Liver (tissue), 8 donors: ENCODE measurements at regions not wholly inside any gene's neighbourhood (a gene's known extent, or its start where the extent isn't known, plus 50 kb on each side); places are given as distances from the start of the nearest gene placed in this dataset.

ENCODE experiments used
- DNase-seq: peaks from one replicate; pipeline ENCODE4 v3.0.0-alpha.2; 2017; ENCODE audit warnings: low spot score
- H3K27ac ChIP-seq, 2 donors: one replicate each; pipeline ENCODE4 v1.7.0; 2013; ENCODE audit warnings: inconsistent platforms in 2 of 2, low read length in 2 of 2, control low read depth in 1 of 2, low read depth in 1 of 2, mild to moderate bottlenecking in 1 of 2
- H3K27me3 ChIP-seq, 4 donors: one replicate each; pipeline versions ENCODE4 v1.6.1 to v1.7.0; 2013; ENCODE audit warnings: low read length in 3 of 4, inconsistent platforms in 1 of 4, mild to moderate bottlenecking in 1 of 4, moderate library complexity in 1 of 4; ENCODE audit not compliant: control insufficient read depth in 4 of 4, insufficient read depth in 4 of 4
- H3K36me3 ChIP-seq, 4 donors: one replicate each; pipeline versions ENCODE4 v1.6.1 to v1.7.0; 2013; ENCODE audit warnings: low read length in 3 of 4, mild to moderate bottlenecking in 3 of 4, low read depth in 1 of 4, moderate library complexity in 1 of 4; ENCODE audit not compliant: control insufficient read depth in 4 of 4, insufficient read depth in 3 of 4
- H3K4me1 ChIP-seq, 4 donors: one replicate each; pipeline versions ENCODE4 v1.6.1 to v1.7.0; 2013; ENCODE audit warnings: low read length in 3 of 4, mild to moderate bottlenecking in 3 of 4, moderate library complexity in 1 of 4; ENCODE audit not compliant: control insufficient read depth in 4 of 4, insufficient read depth in 4 of 4
- H3K4me3 ChIP-seq, 3 donors: one replicate each; pipeline versions ENCODE4 v1.6.1 to v1.7.0; 2013; ENCODE audit warnings: low read length in 3 of 3, control low read depth in 1 of 3, low read depth in 1 of 3, mild to moderate bottlenecking in 1 of 3
- H3K9ac ChIP-seq, 2 donors: one replicate each; pipeline ENCODE4 v1.7.0; 2013; ENCODE audit warnings: low read length in 2 of 2, mild to moderate bottlenecking in 2 of 2, moderate library complexity in 2 of 2, control low read depth in 1 of 2, low read depth in 1 of 2
- H3K9me3 ChIP-seq, 4 donors: one replicate each; pipeline versions ENCODE4 v1.6.1 to v1.7.0; 2013; ENCODE audit warnings: low read length in 3 of 4; ENCODE audit not compliant: control insufficient read depth in 4 of 4
- ATF3 ChIP-seq: IDR thresholded peaks from 2 replicates; pipeline ENCODE4 v1.6.1; 2016; ENCODE audit warnings: antibody characterized with exemption
- CTCF ChIP-seq: fragments of 150-350 bp; IDR thresholded peaks from 2 replicates; pipeline ENCODE4 v1.5.1; 2017; ENCODE audit warnings: improper control_type of control experiment, low read depth, low read length; ENCODE audit not compliant: missing input control
- EGR1 ChIP-seq, 2 donors: IDR thresholded peaks; 2 replicates each; pipeline ENCODE4 v1.6.1; 2016 to 2018; ENCODE audit warnings: antibody characterized with exemption in 2 of 2, low read depth in 2 of 2
- FOXA1 ChIP-seq: IDR thresholded peaks from 2 replicates; pipeline ENCODE4 v1.6.1; 2016; ENCODE audit warnings: antibody characterized with exemption
- FOXA2 ChIP-seq: IDR thresholded peaks from 2 replicates; pipeline ENCODE4 v1.6.1; 2016; ENCODE audit warnings: antibody characterized with exemption
- GABPA ChIP-seq, 2 donors: IDR thresholded peaks in 1 of 2; conservative IDR thresholded peaks in 1 of 2; 2 replicates each; pipeline ENCODE4 v1.6.1; 2016; ENCODE audit warnings: antibody characterized with exemption in 2 of 2, mild to moderate bottlenecking in 1 of 2, moderate library complexity in 1 of 2
- HNF4A ChIP-seq, 2 donors: conservative IDR thresholded peaks; 2 replicates each; pipeline ENCODE4 v1.6.1; 2016; ENCODE audit warnings: antibody characterized with exemption in 2 of 2, mild to moderate bottlenecking in 2 of 2
- HNF4G ChIP-seq: IDR thresholded peaks from 2 replicates; pipeline ENCODE4 v1.6.1; 2016; ENCODE audit warnings: antibody characterized with exemption
- JUND ChIP-seq, 2 donors: IDR thresholded peaks; 2 replicates each; pipeline ENCODE4 v1.6.1; 2016; ENCODE audit warnings: antibody characterized with exemption in 2 of 2
- MAX ChIP-seq: IDR thresholded peaks from 2 replicates; pipeline ENCODE4 v1.6.1; 2016; ENCODE audit warnings: antibody characterized with exemption
- NR2F2 ChIP-seq: IDR thresholded peaks from 2 replicates; pipeline ENCODE4 v1.6.1; 2016; ENCODE audit warnings: antibody characterized with exemption
- RAD21 ChIP-seq, 2 donors: IDR thresholded peaks; 2 replicates each; pipeline ENCODE4 v1.6.1; 2016; ENCODE audit warnings: antibody characterized with exemption in 2 of 2, mild to moderate bottlenecking in 2 of 2
- REST ChIP-seq: IDR thresholded peaks from 2 replicates; pipeline ENCODE4 v1.6.1; 2016; ENCODE audit warnings: antibody characterized with exemption, mild to moderate bottlenecking
- RXRA ChIP-seq, 2 donors: IDR thresholded peaks; 2 replicates each; pipeline ENCODE4 v1.6.1; 2017 to 2018; ENCODE audit warnings: antibody characterized with exemption in 2 of 2, mild to moderate bottlenecking in 1 of 2
- SP1 ChIP-seq: IDR thresholded peaks from 2 replicates; pipeline ENCODE4 v1.6.1; 2018; ENCODE audit warnings: antibody characterized with exemption, mild to moderate bottlenecking
- TAF1 ChIP-seq: conservative IDR thresholded peaks from 2 replicates; pipeline ENCODE4 v1.6.1; 2016; ENCODE audit warnings: antibody characterized with exemption, mild to moderate bottlenecking
- YY1 ChIP-seq: IDR thresholded peaks from 2 replicates; pipeline ENCODE4 v1.6.1; 2016; ENCODE audit warnings: antibody characterized with exemption, mild to moderate bottlenecking
- ZBTB33 ChIP-seq: IDR thresholded peaks from 2 replicates; pipeline ENCODE4 v1.6.1; 2016; ENCODE audit warnings: antibody characterized with exemption
- WGBS: extraction: QIAGEN DNeasy Blood & Tissue Kit; methylation state at CpG from one replicate; pipeline ENCODE4 v1.1.7; 2013; 5-methylcytosine and 5-hydroxymethylcytosine counted together
- donor health status: healthy.
- donor health status: healthy.
- donor health status: healthy.
- donor health status: healthy.
- donor health status: healthy.

- Histone ChIP-seq H3K4me1 (no peaks in the 10 kb centered on the region), H3K9ac (no peak overlapping the region), H3K27me3 (no peaks in the 10 kb centered on the region), H3K36me3 (no peaks in the 10 kb centered on the region), H3K4me3 (no peak overlapping the region), H3K9me3 (peaks cover 0 to 1% (median 0%) of the 10 kb centered on the region in 4 donors), H3K27ac (no peak overlapping the region)
- DNase-seq: no peak
- TF ChIP-seq HNF4A (conservative IDR thresholded peaks at IDR 0.05) (no peak), RAD21 (IDR thresholded peaks at IDR 0.05) (no peak)
- 40% methylated on average over 1 of the region's 1 CpG for WGBS
These were observed 1237.3 kb upstream of the C9orf72 start for GRCh38 chr9:28810388-28811075.

GRCh38 chr9:28820741-28821140, 1247.5 kb upstream of the C9orf72 start:
- H3K36me3 ChIP-seq: no peaks in the 10 kb centered on the region
- no peaks in the 10 kb centered on the region for H3K9me3 ChIP-seq
- H3K4me1 ChIP-seq: no peaks in the 10 kb centered on the region
- no peaks in the 10 kb centered on the region for H3K27me3 ChIP-seq
- WGBS: 39% methylated on average over 2 of the region's 2 CpGs
- no peak for DNase-seq
- TF ChIP-seq EGR1 (IDR thresholded peaks at IDR 0.05; ENCODE audit: low read depth in 2 of 2) (no peak), CTCF (no peak), HNF4G (no peak), ZBTB33 (no peak), FOXA2 (no peak), TAF1 (no peak), YY1 (no peak), GABPA (IDR thresholded peaks at IDR 0.05 in 1 of 2, conservative IDR thresholded peaks at IDR 0.05 in 1 of 2) (no peak), MAX (no peak), HNF4A (conservative IDR thresholded peaks at IDR 0.05) (no peak), SP1 (no peak), JUND (IDR thresholded peaks at IDR 0.05) (no peak), RAD21 (IDR thresholded peaks at IDR 0.05) (no peak), RXRA (IDR thresholded peaks at IDR 0.05) (no peak), NR2F2 (no peak), FOXA1 (no peak), ATF3 (no peak), REST (no peak)
- no peak overlapping the region for H3K4me3 ChIP-seq
- no peak overlapping the region for H3K27ac ChIP-seq
- no peak overlapping the region for H3K9ac ChIP-seq
